Stimulated activated CD8-positive, alpha-beta memory T cell treated with anti-CD3 and anti-CD28 coated beads, Interleukin-4, amount 100 ng/mL, for 4 hours (primary cell): ENCODE measurements at regions not wholly inside any gene's neighbourhood (a gene's known extent, or its start where the extent isn't known, plus 50 kb on each side); places are given as distances from the start of the nearest gene placed in this dataset.
"Not testable (repeated sequence)": the region's sequence is repeated elsewhere in the genome, so short reads cannot be mapped to it uniquely, and the experiment has no call there.

Experiments used
- DNase-seq, 2 donors: peaks; one replicate each; pipeline ENCODE4 v3.0.0-alpha.2; 2020; ENCODE audit warnings: low read depth in 2 of 2, low spot score in 1 of 2

DNA sequence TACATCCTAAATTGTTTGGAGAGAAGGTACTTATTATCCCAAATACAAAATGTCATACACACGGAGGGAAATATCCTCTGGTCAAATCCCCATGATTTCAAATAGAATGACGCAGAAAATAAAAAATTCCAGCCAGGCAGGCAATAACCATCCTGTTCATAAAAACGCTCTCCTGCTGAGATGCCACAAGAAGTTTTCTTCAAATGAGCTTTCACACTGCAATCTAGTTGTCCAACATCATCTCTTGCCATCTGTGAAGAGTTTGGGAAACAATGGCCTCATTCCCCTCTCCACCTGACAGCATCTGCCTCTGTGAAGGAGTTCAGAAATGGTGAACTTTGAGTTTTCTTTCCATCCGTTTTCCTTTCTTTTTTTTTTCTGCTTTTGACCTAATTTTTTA, 83.3 kb upstream of the SLC30A5 start:
- no peak for DNase-seq

DNA sequence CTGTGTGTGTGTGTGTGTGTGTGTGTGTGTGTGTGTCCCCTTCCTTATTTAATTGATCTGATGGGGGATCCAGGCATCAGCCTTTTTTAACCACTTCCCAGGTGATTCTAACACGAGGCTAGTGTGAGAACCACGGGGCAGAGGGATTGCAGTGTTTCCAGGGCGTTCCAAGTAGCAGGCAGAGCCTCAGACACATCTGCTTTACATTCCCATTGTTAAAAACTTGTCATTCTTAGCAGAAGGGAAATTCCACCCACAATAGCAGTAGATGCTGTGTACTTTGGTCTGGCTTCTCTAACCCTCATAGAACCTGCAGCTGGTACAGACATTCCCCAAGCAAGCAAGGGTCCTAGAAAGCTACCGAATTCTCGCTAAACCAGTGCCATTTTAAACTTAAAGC, 81.9 kb upstream of the SLC30A5 start:
- no peak for DNase-seq

DNA sequence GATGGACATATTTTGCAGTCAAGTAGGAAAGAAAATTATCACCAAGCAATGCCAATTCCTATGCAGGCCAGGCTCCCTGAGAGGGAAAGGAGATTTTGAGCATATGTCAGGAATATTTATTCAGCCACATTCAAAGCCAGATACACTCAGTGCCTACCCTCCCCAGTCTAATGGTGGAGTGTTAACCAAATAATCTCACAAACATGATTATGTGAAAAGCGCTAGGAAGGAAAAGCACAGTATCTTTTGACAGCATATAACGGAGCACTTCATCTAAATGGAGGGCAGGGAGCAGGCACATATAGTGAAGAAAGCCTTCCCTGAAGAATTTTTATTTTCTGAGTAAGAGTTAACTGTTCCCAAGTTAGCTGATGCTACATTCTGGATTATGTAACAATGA, 80.3 kb upstream of the SLC30A5 start:
- DNase-seq = no peak

DNA sequence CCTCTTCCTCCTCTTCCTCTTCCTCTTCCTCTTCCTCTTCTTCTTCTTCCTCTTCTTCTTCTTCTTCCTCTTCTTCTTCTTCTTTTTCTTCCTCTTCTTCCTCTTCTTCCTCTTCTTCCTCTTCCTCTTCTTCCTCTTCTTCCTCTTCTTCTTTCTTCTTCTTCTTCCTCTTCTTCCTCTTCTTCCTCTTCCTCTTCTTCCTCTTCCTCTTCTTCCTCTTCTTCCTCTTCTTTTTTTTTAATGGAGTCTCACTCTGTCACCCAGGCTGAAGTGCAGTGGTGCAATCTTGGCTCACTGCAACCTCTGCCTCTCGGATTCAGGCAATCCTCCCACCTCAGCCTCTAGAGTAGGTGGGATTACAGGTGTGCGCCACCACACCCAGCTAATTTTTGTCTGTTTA, 79.8 kb upstream of the SLC30A5 start:
- not testable (repeated sequence) for DNase-seq

DNA sequence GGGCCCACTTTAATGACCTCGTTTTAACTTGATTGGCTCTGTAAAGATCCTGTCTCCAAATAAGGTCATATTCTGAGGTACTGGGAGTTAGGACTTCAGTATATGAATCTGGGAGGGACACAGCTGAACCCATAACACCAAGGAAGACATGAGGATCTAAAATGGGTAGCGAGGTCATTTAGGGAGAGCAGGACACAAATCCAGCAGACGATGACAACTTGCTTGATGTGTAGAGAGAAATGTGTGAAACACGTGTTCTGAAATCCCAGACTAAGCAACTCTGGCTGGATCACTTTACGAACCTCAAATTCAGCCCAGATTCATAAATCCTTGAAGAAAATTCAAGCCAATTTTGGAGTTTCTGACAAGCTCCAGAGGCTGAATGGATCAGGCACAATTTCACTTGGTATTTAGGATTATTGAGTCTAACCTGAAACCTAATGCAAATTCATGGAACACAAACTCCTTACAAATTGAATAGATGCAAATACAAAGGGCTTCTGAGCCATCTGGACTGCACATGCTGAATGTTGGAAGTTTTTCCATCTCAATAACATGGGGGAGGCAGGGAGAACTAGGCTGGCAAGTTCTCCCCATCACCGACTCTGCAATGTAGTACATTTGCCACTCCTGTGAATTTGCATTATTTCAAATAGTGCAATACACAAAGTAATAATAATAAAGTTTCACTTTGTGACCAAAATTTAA, 74.0 kb upstream of the SLC30A5 start:
- DNase-seq = no peak

DNA sequence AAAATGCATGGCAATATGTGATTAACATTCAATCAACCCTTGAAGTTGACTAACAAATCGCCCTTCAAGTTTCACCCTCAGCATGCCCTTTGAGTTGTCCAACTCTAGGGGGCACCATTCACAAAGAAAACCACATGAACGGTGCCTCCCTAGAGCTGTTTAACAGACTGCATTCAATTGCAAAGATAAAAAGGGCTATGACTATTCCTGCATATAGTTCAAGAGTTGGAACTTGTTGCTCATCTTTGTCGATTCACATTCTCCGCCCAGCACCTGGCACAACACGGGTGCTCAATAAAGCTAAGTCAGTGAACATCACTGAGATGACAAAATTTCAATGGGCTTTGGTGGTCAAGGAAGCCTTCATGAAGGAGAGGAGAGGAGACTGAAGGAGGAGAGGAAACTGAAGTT, 69.6 kb upstream of the SLC30A5 start:
- DNase-seq = no peak

DNA sequence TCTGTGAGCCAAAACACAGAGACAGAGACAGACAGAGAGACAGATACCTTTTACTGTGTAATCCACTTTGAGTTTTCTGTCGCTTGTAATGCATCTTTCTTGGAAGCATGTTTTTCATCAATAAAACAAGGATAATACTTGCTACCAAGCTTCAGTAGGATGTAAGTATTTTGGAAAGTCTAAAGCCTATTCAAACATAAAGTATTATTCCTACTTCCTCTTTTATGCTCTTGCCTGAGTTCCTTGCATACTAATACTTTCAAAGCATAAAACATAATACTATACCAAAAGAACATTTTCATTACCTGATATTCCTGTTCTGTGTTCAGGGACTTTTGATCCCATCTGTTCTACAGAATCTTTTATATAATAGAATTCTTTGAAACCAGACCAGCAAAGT, 64.5 kb upstream of the SLC30A5 start:
- no peak for DNase-seq

DNA sequence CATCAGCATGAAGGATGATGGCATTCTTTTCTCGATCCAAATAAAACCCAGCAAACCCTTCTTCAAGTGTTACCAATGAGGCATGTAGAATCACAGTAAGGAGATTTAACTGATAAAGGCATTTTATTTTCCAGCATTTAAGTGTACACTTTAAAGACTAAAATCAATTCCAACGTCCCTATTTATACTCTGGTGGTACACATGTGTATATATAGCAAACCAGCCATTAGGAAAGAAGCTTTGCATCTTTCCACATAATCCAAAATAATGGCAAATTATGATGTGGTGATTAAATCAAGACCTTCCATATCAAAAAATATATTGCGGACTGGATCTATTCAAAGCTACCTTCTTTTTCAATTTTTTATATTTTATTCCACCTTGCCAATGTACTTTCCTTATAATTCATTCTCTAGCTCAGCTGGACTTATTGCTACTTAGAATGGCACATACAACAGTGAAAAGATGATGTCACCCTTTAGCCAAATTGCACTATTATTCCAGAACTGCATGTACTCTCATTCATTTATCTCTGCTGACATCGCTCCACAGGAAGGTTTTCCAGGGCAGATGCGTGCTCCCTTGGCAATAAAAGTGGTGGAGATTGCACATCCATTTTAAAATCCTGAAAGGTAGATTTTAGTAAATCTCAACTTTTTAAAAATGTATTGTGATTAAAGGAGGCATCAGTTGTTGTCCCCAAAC, 63.3 kb upstream of the SLC30A5 start:
- DNase-seq = no peak

DNA sequence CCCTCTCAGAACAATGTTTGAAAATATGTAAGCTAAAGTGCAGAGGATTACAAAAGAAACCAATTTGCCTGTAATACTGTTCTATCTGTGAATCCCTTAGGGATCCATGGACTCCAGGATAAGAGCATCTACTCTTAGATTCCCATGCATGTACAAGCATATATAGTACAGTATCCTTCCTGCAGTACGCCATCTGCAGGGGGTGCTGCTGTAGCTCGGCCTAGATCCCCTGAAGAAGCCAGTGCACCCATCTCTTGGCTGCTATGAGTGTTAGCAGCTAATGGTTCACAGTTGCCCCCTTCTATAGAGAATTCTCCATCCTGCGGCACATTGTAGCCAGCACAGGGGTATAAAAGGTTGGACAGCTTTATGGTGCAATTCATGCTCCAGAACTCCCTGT, 61.8 kb upstream of the SLC30A5 start:
- no peak for DNase-seq

DNA sequence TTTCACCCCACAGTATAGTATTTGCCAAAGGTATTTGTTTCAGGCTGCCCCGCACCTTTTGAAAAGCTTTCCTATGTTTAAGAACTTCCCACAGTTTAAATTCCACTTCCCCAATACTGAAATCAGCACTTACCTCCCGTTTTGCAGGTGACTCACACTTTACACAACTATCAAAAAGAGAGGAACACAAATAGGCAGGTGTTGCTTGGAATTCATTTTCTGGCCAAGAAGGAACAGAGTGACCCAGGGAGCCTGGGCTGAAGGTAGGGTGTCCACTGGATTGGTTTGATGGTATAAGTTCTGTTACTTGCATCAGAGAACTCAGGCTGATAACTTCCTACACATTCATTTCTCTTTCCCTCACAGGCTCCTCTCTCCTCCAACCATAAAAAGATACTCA, 60.1 kb upstream of the SLC30A5 start:
- DNase-seq = no peak

DNA sequence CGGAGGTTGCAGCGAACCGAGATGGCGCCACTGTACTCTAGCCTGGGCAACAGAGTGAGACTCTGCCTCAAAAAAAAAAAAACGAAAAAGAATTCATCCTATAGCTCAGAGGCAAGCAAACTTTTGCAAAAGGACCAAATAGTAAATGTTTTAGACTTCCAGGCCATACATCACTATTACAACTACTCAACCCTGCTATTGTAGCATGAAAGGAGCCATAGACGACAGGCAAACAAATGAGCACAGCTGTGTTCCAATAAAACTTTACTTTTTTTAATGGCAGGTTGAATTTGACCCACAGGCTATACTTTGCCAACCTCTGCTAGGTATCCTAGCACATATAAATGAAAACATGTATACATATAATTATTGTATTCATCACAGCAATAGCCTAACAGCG, 58.9 kb upstream of the SLC30A5 start:
- no peak for DNase-seq

DNA sequence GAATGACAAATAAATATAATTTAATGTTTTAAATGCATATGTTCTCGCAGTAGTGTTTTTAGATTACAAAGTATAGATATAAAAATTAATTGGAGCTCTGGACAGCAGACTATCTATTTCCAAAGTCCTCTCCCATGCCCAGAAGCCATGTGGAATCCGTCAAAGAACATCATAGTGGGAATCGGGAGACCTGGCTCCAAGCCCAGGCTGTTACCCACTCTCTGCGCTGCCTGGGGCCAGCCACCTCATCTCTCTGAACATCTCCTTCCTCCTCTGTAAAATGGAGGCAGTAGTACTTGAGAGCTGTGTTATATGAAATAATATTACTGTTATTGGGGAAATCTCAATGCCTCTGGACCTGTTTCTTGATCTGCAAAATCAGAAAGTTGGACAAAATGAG, 58.1 kb upstream of the SLC30A5 start:
- no peak for DNase-seq

DNA sequence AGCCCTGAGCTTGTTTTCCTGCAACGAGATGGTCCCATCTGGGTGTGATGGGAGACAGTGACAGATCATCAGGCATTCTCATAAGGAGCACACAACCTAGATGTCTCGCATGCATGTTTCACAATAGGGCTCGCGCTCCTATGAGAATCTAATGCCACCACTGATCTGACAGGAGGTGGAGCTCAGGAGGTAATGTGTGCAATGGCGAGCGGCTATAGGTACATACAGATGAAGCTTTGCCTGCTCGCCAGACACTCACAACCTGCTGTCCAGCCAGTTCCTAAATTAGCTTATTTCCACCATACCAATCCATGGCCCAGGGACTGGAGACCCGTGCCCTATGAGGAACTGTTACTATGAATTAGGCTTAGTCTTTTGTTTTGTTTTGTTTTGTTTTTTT, 55.3 kb upstream of the SLC30A5 start:
- DNase-seq = no peak

DNA sequence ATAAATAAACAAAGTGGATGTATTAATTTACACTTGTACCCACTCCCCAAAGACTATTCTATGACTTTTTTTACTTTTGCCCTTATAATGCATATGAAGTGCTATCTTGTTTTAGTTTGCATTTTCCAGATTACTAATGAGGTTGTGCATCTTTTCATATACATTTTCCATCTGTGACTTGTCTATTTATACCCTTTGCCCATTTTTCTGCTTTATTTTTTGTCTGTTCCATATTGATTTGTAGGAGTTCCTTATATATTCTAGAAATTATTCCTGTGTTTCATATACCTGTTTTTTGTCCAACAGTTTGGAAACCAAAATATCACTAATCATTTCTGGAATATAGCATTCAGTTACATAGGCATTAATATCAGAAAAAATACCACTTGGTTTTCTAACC, 54.0 kb upstream of the SLC30A5 start:
- DNase-seq = no peak

DNA sequence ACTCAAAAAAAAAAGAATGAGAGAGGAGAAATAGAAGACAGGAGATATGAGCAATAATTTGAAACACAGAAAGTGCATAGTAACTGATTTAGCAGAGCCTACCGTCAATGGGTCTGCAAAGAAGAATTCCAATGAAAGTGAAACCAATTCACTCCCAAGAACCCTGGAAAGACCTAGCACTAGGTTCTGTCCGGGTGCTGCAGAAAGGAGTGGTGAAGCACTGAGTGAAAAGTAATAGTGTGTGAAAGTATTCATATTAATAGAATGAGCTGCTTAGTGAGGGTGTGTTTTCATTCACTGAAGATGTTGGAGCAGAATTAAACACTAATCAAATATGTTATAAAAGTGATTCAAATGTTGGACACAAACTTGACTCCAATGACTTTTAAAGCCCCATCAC, 51.3 kb upstream of the SLC30A5 start:
- no peak for DNase-seq

DNA sequence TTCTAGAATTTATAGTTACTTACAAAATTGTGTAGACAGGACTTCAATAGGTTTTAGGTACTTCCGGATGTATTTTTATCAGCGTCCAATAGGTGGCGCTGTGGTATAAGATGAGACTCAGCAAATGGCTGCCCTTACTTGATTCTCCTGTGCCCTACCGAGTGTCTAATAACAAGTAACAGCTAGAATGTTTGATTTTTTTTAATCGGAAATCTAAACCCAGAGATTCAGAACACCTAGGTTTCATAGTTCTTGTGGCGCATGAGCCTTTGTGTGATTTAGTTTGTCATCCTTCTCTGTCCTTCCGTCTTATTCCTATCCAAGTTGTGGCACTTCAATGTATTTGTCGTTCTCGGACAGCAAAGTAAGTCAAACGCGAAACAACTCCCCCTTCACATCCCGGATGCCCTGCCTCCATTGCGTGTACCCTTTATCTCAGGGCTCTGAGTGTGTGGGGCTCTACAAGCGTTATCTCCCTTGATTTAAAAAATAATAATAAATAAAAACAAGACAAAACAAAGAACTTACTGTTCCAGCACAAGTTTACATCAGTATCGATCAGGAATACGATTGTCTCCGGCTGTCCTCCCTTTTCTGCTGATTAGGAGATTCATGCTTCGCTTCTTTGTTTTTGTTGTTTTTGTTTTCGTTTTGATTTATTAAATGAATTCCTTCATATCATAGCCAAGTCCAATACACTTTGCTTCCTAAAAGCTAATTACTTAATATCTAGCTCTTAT, 50.7 kb upstream of the SLC30A5 start:
- DNase-seq = peak; percentile 51 to 53

DNA sequence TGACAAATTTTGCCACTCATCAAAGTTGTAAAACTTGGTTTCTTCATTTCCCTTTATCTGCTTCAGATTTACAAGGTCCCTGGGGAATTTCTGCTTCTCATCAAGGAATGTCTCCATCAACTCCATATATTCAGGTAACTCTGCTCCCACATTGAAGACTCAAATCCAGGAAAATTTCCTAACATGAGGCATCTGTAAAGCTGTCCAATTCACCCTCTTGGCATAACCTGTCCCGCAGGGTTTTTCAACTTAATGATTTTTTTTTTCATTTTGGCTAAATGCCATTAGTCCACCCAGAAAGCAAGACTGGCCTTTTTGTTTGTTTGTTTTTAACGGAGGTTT, 50.2 kb upstream of the SLC30A5 start:
- no peak for DNase-seq
